T-helper 1 cell treated with Interleukin-12 subunit alpha and Interleukin-12 subunit beta and Interleukin-4 antibody, amounts not matched to agents 30 ng/mL and 1 ng/mL, for 36 hours (primary cell): ENCODE measurements at regions not wholly inside any gene's neighbourhood (a gene's known extent, or its start where the extent isn't known, plus 50 kb on each side); places are given as distances from the start of the nearest gene placed in this dataset.
"Not testable (repeated sequence)": the region's sequence is repeated elsewhere in the genome, so short reads cannot be mapped to it uniquely, and the experiment has no call there.

ENCODE experiments used
- intact Hi-C: fragments of 100-400 bp; cut with micrococcal nuclease; formaldehyde crosslinking; loops from one replicate; pipeline ENCODE4 v1.15.1; 2024

- intact Hi-C loops: loop anchor here (5.0 to 10.0 kb wide), 2 partner anchors 497 to 800 kb away; no protein-coding TSS in a partner anchor
These were observed 189.9 kb upstream of the THRB start for GRCh38 chr3:24684506-24685023.

GRCh38 chr3:24686808-24687207, 192.2 kb upstream of the THRB start:
- intact Hi-C loops: loop anchor here (10.0 kb wide), 1 partner anchor 802 kb away; no protein-coding TSS in a partner anchor

GRCh38 chr3:24687671-24688070, 193.0 kb upstream of the THRB start:
- intact Hi-C loops: loop anchor here (10.0 kb wide), 1 partner anchor 803 kb away; no protein-coding TSS in a partner anchor

- intact Hi-C loops: loop anchor here (1.0 to 10.0 kb wide), 2 partner anchors 8 to 804 kb away; no protein-coding TSS in a partner anchor
These were observed 193.9 kb upstream of the THRB start for GRCh38 chr3:24688446-24689148.

- intact Hi-C loops: loop anchor here (1.0 to 10.0 kb wide), 2 partner anchors 9 to 805 kb away; no protein-coding TSS in a partner anchor
These were observed 194.7 kb upstream of the THRB start for GRCh38 chr3:24689353-24689752.

- intact Hi-C loops: no loop called here
These were observed 196.1 kb upstream of the THRB start for GRCh38 chr3:24690777-24691176.

- intact Hi-C loops: not testable (repeated sequence)
These were observed 204.4 kb upstream of the THRB start for GRCh38 chr3:24699078-24699477.

- intact Hi-C loops: no loop called here
These were observed 209.8 kb upstream of the THRB start for GRCh38 chr3:24704496-24704895.

- intact Hi-C loops: no loop called here
These were observed 213.3 kb upstream of the THRB start for GRCh38 chr3:24707936-24708335.

GRCh38 chr3:24709956-24710355, 215.3 kb upstream of the THRB start:
- intact Hi-C loops: no loop called here

- intact Hi-C loops: no loop called here
These were observed 218.9 kb upstream of the THRB start for GRCh38 chr3:24713516-24713915.

- intact Hi-C loops: no loop called here
These were observed 219.8 kb upstream of the THRB start for GRCh38 chr3:24714436-24714835.

- intact Hi-C loops: no loop called here
These were observed 220.6 kb upstream of the THRB start for GRCh38 chr3:24715171-24715792.

- intact Hi-C loops: no loop called here
These were observed 227.4 kb upstream of the THRB start for GRCh38 chr3:24722087-24722486.

- intact Hi-C loops: no loop called here
These were observed 231.0 kb upstream of the THRB start for GRCh38 chr3:24725514-24726255.

- intact Hi-C loops: no loop called here
These were observed 231.8 kb upstream of the THRB start for GRCh38 chr3:24726423-24726822.

- intact Hi-C loops: no loop called here
These were observed 235.5 kb upstream of the THRB start for GRCh38 chr3:24730173-24730572.

GRCh38 chr3:24734019-24734418, 239.4 kb upstream of the THRB start:
- intact Hi-C loops: no loop called here

GRCh38 chr3:24736701-24737100, 242.1 kb upstream of the THRB start:
- intact Hi-C loops: no loop called here

- intact Hi-C loops: no loop called here
These were observed 245.7 kb upstream of the THRB start for GRCh38 chr3:24740326-24740725.

- intact Hi-C loops: no loop called here
These were observed 246.9 kb upstream of the THRB start for GRCh38 chr3:24741506-24741905.

- intact Hi-C loops: no loop called here
These were observed 253.9 kb upstream of the THRB start for GRCh38 chr3:24748520-24748919.
